Common myeloid progenitor, CD34-positive (primary cell): ENCODE measurements at regions not wholly inside any gene's neighbourhood (a gene's known extent, or its start where the extent isn't known, plus 50 kb on each side); places are given as distances from the start of the nearest gene placed in this dataset.

Experiments used
- CTCF ChIA-PET: fragments of 350-600 bp; sonication (Branson Sonifier 250); formaldehyde crosslinking; loops from one replicate; lab custom pipeline; 2021; ENCODE audit warnings: antibody characterized with exemption; lab: Charles Lee
- POLR2A ChIA-PET: fragments of 350-600 bp; sonication (Branson Sonifier 250); formaldehyde crosslinking; loops from one replicate; lab custom pipeline; 2021; ENCODE audit warnings: antibody characterized with exemption; lab: Charles Lee
- DNase-seq, 3 donors: peaks; one replicate each; pipeline versions ENCODE4 v3.0.0 to v3.0.0-alpha.2; 2013
- H3K27ac ChIP-seq, 2 experiments: 1 replicate in 1 of 2; 2 replicates in 1 of 2; pipeline ENCODE4 v1.7.0; 2013; ENCODE audit warnings: inconsistent platforms in 2 of 2, low read length in 2 of 2, mild to moderate bottlenecking in 2 of 2, low read depth in 1 of 2, moderate library complexity in 1 of 2; ENCODE audit not compliant: severe bottlenecking in 2 of 2, insufficient read depth in 1 of 2, poor library complexity in 1 of 2
- H3K27me3 ChIP-seq, 5 experiments: replicated peaks in 2 of 5; 1 replicate in 3 of 5; 2 replicates in 2 of 5; pipeline versions ENCODE4 v1.6.1 to v1.7.0; 2013; ENCODE audit warnings: low read length in 4 of 5, mild to moderate bottlenecking in 2 of 5, moderate library complexity in 2 of 5, inconsistent platforms in 1 of 5; ENCODE audit not compliant: insufficient read depth in 5 of 5, control insufficient read depth in 4 of 5
- H3K36me3 ChIP-seq, 4 experiments: 1 replicate in 2 of 4; 2 replicates in 2 of 4; pipeline versions ENCODE4 v1.6.1 to v1.7.0; 2013; ENCODE audit warnings: low read length in 3 of 4, control low read depth in 1 of 4, mild to moderate bottlenecking in 1 of 4; ENCODE audit not compliant: control insufficient read depth in 4 of 4, insufficient read depth in 4 of 4
- H3K4me1 ChIP-seq, 4 experiments: 1 replicate in 3 of 4; 2 replicates in 1 of 4; pipeline versions ENCODE4 v1.6.1 to v1.7.1; 2013; ENCODE audit warnings: low read length in 3 of 4, mild to moderate bottlenecking in 3 of 4, control low read depth in 1 of 4, inconsistent platforms in 1 of 4, moderate library complexity in 1 of 4; ENCODE audit not compliant: control insufficient read depth in 4 of 4, insufficient read depth in 4 of 4; ENCODE audit errors: control extremely low read depth in 1 of 4
- H3K4me3 ChIP-seq, 7 experiments: 1 replicate in 4 of 7; 2 replicates in 3 of 7; pipeline versions ENCODE4 v1.5.1 to v1.7.0; 2013; ENCODE audit warnings: mild to moderate bottlenecking in 7 of 7, low read length in 6 of 7, moderate library complexity in 6 of 7, inconsistent platforms in 2 of 7, low read depth in 2 of 7, control low read depth in 1 of 7; ENCODE audit not compliant: insufficient read depth in 4 of 7, control insufficient read depth in 1 of 7; ENCODE audit errors: extremely low read depth in 1 of 7
- H3K9me3 ChIP-seq, 5 experiments: 1 replicate in 4 of 5; 2 replicates in 1 of 5; pipeline versions ENCODE4 v1.6.1 to v1.7.1; 2013; ENCODE audit warnings: low read length in 4 of 5, mild to moderate bottlenecking in 2 of 5, inconsistent platforms in 1 of 5, low read depth in 1 of 5, moderate library complexity in 1 of 5; ENCODE audit not compliant: control insufficient read depth in 4 of 5, insufficient read depth in 2 of 5; ENCODE audit errors: control extremely low read depth in 1 of 5
- WGBS: methylation state at CpG from one replicate; pipeline ENCODE4 v1.1.5; 2013; ENCODE audit not compliant: insufficient coverage; 5-methylcytosine and 5-hydroxymethylcytosine counted together

GRCh38 chr20:51893723-51894122, 91.4 kb upstream of the SALL4 start:
- no peak for DNase-seq
- Histone ChIP-seq H3K9me3 (no peaks in the 10 kb centered on the region), H3K4me3 (no peak overlapping the region), H3K27ac (no peak overlapping the region), H3K27me3 (no peaks in the 10 kb centered on the region), H3K4me1 (no peaks in the 10 kb centered on the region), H3K36me3 (no peaks in the 10 kb centered on the region)
- POLR2A ChIA-PET, result no interaction called here
- CTCF ChIA-PET, result no interaction called here
- WGBS, result 100% methylated on average over 3 of the region's 7 CpGs

- H3K4me3 ChIP-seq, result no peak overlapping the region
- no peak overlapping the region for H3K27ac ChIP-seq
- no peaks in the 10 kb centered on the region for H3K9me3 ChIP-seq
- H3K36me3 ChIP-seq, result no peaks in the 10 kb centered on the region
- CTCF ChIA-PET, result no interaction called here
- H3K27me3 ChIP-seq, result peaks cover 0 to 2% (median 0%) of the 10 kb centered on the region in 5 experiments
- WGBS, result 87% methylated on average over 6 of the region's 9 CpGs
- H3K4me1 ChIP-seq, result no peaks in the 10 kb centered on the region
- no peak for DNase-seq
- POLR2A ChIA-PET, result no interaction called here
Measured at GRCh38 chr20:51890003-51890402, 87.7 kb upstream of the SALL4 start.

GRCh38 chr20:51889466-51889865, 87.1 kb upstream of the SALL4 start:
- no CpG with 5 or more reads among the region's 4 CpGs for WGBS
- no peaks in the 10 kb centered on the region for H3K9me3 ChIP-seq
- H3K4me1 ChIP-seq, result no peaks in the 10 kb centered on the region
- CTCF ChIA-PET, result no interaction called here
- POLR2A ChIA-PET, result no interaction called here
- H3K27me3 ChIP-seq, result peaks cover 0 to 2% (median 0%) of the 10 kb centered on the region in 5 experiments
- H3K4me3 ChIP-seq, result no peak overlapping the region
- H3K27ac ChIP-seq, result no peak overlapping the region
- peak in 2 of 3 donors; percentile 4 to 28 for DNase-seq
- no peaks in the 10 kb centered on the region for H3K36me3 ChIP-seq

GRCh38 chr20:51888291-51888690, 86.0 kb upstream of the SALL4 start:
- CTCF ChIA-PET, result no interaction called here
- H3K27me3 ChIP-seq, result peaks cover 0 to 2% (median 0%) of the 10 kb centered on the region in 5 experiments
- H3K9me3 ChIP-seq, result no peaks in the 10 kb centered on the region
- H3K4me3 ChIP-seq, result no peak overlapping the region
- WGBS, result 88% methylated on average over 7 of the region's 10 CpGs
- DNase-seq, result no peak
- H3K27ac ChIP-seq, result no peak overlapping the region
- no peaks in the 10 kb centered on the region for H3K36me3 ChIP-seq
- H3K4me1 ChIP-seq, result no peaks in the 10 kb centered on the region
- POLR2A ChIA-PET, result no interaction called here

- H3K27me3 ChIP-seq, result peaks cover 0 to 2% (median 0%) of the 10 kb centered on the region in 5 experiments
- H3K9me3 ChIP-seq, result no peaks in the 10 kb centered on the region
- H3K36me3 ChIP-seq, result no peaks in the 10 kb centered on the region
- no peaks in the 10 kb centered on the region for H3K4me1 ChIP-seq
- no peak for DNase-seq
- ChIA-PET CTCF (no interaction called here), POLR2A (no interaction called here)
- WGBS, result 83% methylated on average over 4 of the region's 5 CpGs
- no peak overlapping the region for H3K4me3 ChIP-seq
- H3K27ac ChIP-seq, result no peak overlapping the region
Measured at GRCh38 chr20:51886891-51887608, 84.7 kb upstream of the SALL4 start.

GRCh38 chr20:51886341-51886740, 84.0 kb upstream of the SALL4 start:
- POLR2A ChIA-PET, result no interaction called here
- Histone ChIP-seq H3K4me1 (no peaks in the 10 kb centered on the region), H3K36me3 (no peaks in the 10 kb centered on the region), H3K9me3 (no peaks in the 10 kb centered on the region), H3K27ac (no peak overlapping the region), H3K4me3 (no peak overlapping the region), H3K27me3 (peaks cover 0 to 2% (median 0%) of the 10 kb centered on the region in 5 experiments)
- CTCF ChIA-PET, result no interaction called here
- 0% methylated on average over 1 of the region's 2 CpGs for WGBS
- peak in 2 of 3 donors; percentile 8 to 19 for DNase-seq

- no peaks in the 10 kb centered on the region for H3K36me3 ChIP-seq
- H3K4me1 ChIP-seq, result no peaks in the 10 kb centered on the region
- 88% methylated on average over 4 of the region's 5 CpGs for WGBS
- no peak overlapping the region for H3K4me3 ChIP-seq
- H3K27me3 ChIP-seq, result peaks cover 0 to 2% (median 0%) of the 10 kb centered on the region in 5 experiments
- H3K9me3 ChIP-seq, result no peaks in the 10 kb centered on the region
- H3K27ac ChIP-seq, result no peak overlapping the region
- ChIA-PET CTCF (no interaction called here), POLR2A (no interaction called here)
- DNase-seq, result no peak
Measured at GRCh38 chr20:51884561-51884960, 82.2 kb upstream of the SALL4 start.
